Astrocyte (in vitro differentiated cells and primary cell): ENCODE measurements at regions not wholly inside any gene's neighbourhood (a gene's known extent, or its start where the extent isn't known, plus 50 kb on each side); places are given as distances from the start of the nearest gene placed in this dataset.

Source experiments
- DNase-seq: peaks from one replicate; pipeline ENCODE4 v3.0.0-alpha.2; 2010; ENCODE audit warnings: low read depth
- FAIRE-seq: peaks from 2 replicates; lab custom pipeline; 2011; peaks lifted over from hg19 to GRCh38; lab: Jason Lieb, UNC
- H2AFZ ChIP-seq: 2 replicates; pipeline ENCODE4 v1.6.0; 2012; ENCODE audit warnings: low read depth, low read length, inconsistent platforms
- H3K27ac ChIP-seq: 2 replicates; pipeline ENCODE4 v1.5.1; 2011; ENCODE audit warnings: low read depth, low read length, inconsistent platforms
- H3K27me3 ChIP-seq: 2 replicates; pipeline ENCODE4 v1.6.0; 2011; ENCODE audit warnings: low read length, inconsistent platforms; ENCODE audit not compliant: insufficient read depth
- H3K36me3 ChIP-seq: 2 replicates; pipeline ENCODE4 v1.5.1; 2011; ENCODE audit warnings: low read length, inconsistent platforms; ENCODE audit not compliant: insufficient read depth
- H3K4me1 ChIP-seq: 2 replicates; pipeline ENCODE4 v1.5.1; 2011; ENCODE audit warnings: low read length, inconsistent platforms; ENCODE audit not compliant: insufficient read depth
- H3K4me2 ChIP-seq: 2 replicates; pipeline ENCODE4 v1.6.0; 2012; ENCODE audit warnings: low read length, inconsistent platforms
- H3K4me3 ChIP-seq: 2 replicates; pipeline ENCODE4 v1.5.1; 2011; ENCODE audit warnings: low read depth, mild to moderate bottlenecking, low read length, inconsistent platforms; ENCODE audit not compliant: insufficient read depth
- H3K79me2 ChIP-seq: 2 replicates; pipeline ENCODE4 v1.6.0; 2012; ENCODE audit warnings: mild to moderate bottlenecking, low read length, inconsistent platforms; ENCODE audit not compliant: insufficient read depth
- H3K9ac ChIP-seq: 2 replicates; pipeline ENCODE4 v1.6.0; 2012; ENCODE audit warnings: mild to moderate bottlenecking, low read length, inconsistent platforms
- H3K9me3 ChIP-seq: 2 replicates; pipeline ENCODE4 v1.5.1; 2012; ENCODE audit warnings: low read depth, mild to moderate bottlenecking, low read length, inconsistent platforms; ENCODE audit not compliant: insufficient read depth
- H4K20me1 ChIP-seq: 2 replicates; pipeline ENCODE4 v1.6.0; 2012; ENCODE audit warnings: low read length, inconsistent platforms; ENCODE audit not compliant: insufficient read depth
- H3K27ac Mint-ChIP-seq: one replicate; pipeline ENCODE4 v1.8.0; 2021; ENCODE audit warnings: mild to moderate bottlenecking, mixed read lengths; ENCODE audit not compliant: unreplicated experiment
- H3K27me3 Mint-ChIP-seq: one replicate; pipeline ENCODE4 v1.8.0; 2021; ENCODE audit warnings: low read depth, mixed read lengths; ENCODE audit not compliant: unreplicated experiment
- H3K36me3 Mint-ChIP-seq: one replicate; pipeline ENCODE4 v1.8.0; 2021; ENCODE audit warnings: low read depth, mixed read lengths; ENCODE audit not compliant: unreplicated experiment
- H3K4me1 Mint-ChIP-seq: one replicate; pipeline ENCODE4 v1.8.0; 2021; ENCODE audit warnings: low read depth, mixed read lengths; ENCODE audit not compliant: unreplicated experiment
- H3K4me3 Mint-ChIP-seq: one replicate; pipeline ENCODE4 v1.8.0; 2021; ENCODE audit warnings: mild to moderate bottlenecking, moderate library complexity, mixed read lengths; ENCODE audit not compliant: unreplicated experiment
- H3K9me3 Mint-ChIP-seq: one replicate; pipeline ENCODE4 v1.8.0; 2021; ENCODE audit warnings: mild to moderate bottlenecking, mixed read lengths; ENCODE audit not compliant: unreplicated experiment
- CTCF ChIP-seq: IDR thresholded peaks from 2 replicates; pipeline ENCODE4 v1.5.1; 2011; ENCODE audit warnings: low read depth, mild to moderate bottlenecking, inconsistent platforms, low read length, moderate library complexity; ENCODE audit not compliant: insufficient read depth
- EZH2 ChIP-seq: IDR thresholded peaks from 2 replicates; pipeline ENCODE4 v1.6.1; 2012; ENCODE audit warnings: mild to moderate bottlenecking, low read length, inconsistent platforms; ENCODE audit not compliant: insufficient read depth

GRCh38 chr4:117491516-117491915 is 406.1 kb upstream of the TRAM1L1 start:
- Histone ChIP-seq H3K9ac (no peak overlapping the region), H3K9me3 (no peaks in the 10 kb centered on the region), H3K4me2 (no peak overlapping the region), H3K4me3 (no peak overlapping the region), H3K36me3 (no peaks in the 10 kb centered on the region), H3K27me3 (no peaks in the 10 kb centered on the region), H2AFZ (no peak overlapping the region), H3K79me2 (no peaks in the 10 kb centered on the region), H3K27ac (no peak overlapping the region), H4K20me1 (no peaks in the 10 kb centered on the region), H3K4me1 (no peaks in the 10 kb centered on the region)
- Mint-ChIP-seq H3K27ac (no peak overlapping the region), H3K4me3 (no peak overlapping the region), H3K9me3 (no peaks in the 10 kb centered on the region), H3K36me3 (no peaks in the 10 kb centered on the region), H3K27me3 (no peaks in the 10 kb centered on the region), H3K4me1 (no peaks in the 10 kb centered on the region)
- DNase-seq, result no peak
- TF ChIP-seq CTCF (no peak), EZH2 (no peak)
- no peak for FAIRE-seq

- FAIRE-seq (no peak), DNase-seq (no peak)
- H3K4me1 Mint-ChIP-seq, result no peaks in the 10 kb centered on the region
- no peak overlapping the region for H3K27ac ChIP-seq
- H3K36me3 Mint-ChIP-seq, result no peaks in the 10 kb centered on the region
- no peak overlapping the region for H3K9ac ChIP-seq
- H4K20me1 ChIP-seq, result no peaks in the 10 kb centered on the region
- H2AFZ ChIP-seq, result no peak overlapping the region
- H3K36me3 ChIP-seq, result no peaks in the 10 kb centered on the region
- H3K4me3 ChIP-seq, result no peak overlapping the region
- no peaks in the 10 kb centered on the region for H3K27me3 Mint-ChIP-seq
- H3K27ac Mint-ChIP-seq, result no peak overlapping the region
- no peaks in the 10 kb centered on the region for H3K9me3 Mint-ChIP-seq
- no peaks in the 10 kb centered on the region for H3K4me1 ChIP-seq
- no peaks in the 10 kb centered on the region for H3K79me2 ChIP-seq
- H3K4me2 ChIP-seq, result no peak overlapping the region
- TF ChIP-seq CTCF (no peak), EZH2 (no peak)
- H3K27me3 ChIP-seq, result no peaks in the 10 kb centered on the region
- no peaks in the 10 kb centered on the region for H3K9me3 ChIP-seq
- H3K4me3 Mint-ChIP-seq, result no peak overlapping the region
Measured at GRCh38 chr4:117495802-117496201, 410.4 kb upstream of the TRAM1L1 start.

GRCh38 chr4:117512414-117512813 is 427.0 kb upstream of the TRAM1L1 start:
- H4K20me1 ChIP-seq, result no peaks in the 10 kb centered on the region
- DNase-seq, result no peak
- no peaks in the 10 kb centered on the region for H3K4me1 ChIP-seq
- H3K4me1 Mint-ChIP-seq, result no peaks in the 10 kb centered on the region
- H3K36me3 Mint-ChIP-seq, result no peaks in the 10 kb centered on the region
- H3K79me2 ChIP-seq, result no peaks in the 10 kb centered on the region
- H3K9me3 Mint-ChIP-seq, result no peaks in the 10 kb centered on the region
- no peaks in the 10 kb centered on the region for H3K27me3 Mint-ChIP-seq
- H3K27me3 ChIP-seq, result no peaks in the 10 kb centered on the region
- H3K4me3 Mint-ChIP-seq, result no peak overlapping the region
- no peak overlapping the region for H3K27ac ChIP-seq
- no peak overlapping the region for H3K4me2 ChIP-seq
- H3K9ac ChIP-seq, result no peak overlapping the region
- TF ChIP-seq EZH2 (no peak), CTCF (no peak)
- no peak overlapping the region for H3K4me3 ChIP-seq
- H3K27ac Mint-ChIP-seq, result no peak overlapping the region
- no peak overlapping the region for H2AFZ ChIP-seq
- no peaks in the 10 kb centered on the region for H3K36me3 ChIP-seq
- no peak for FAIRE-seq
- H3K9me3 ChIP-seq, result no peaks in the 10 kb centered on the region
